GM04504 (cell line): ENCODE measurements at regions not wholly inside any gene's neighbourhood (a gene's known extent, or its start where the extent isn't known, plus 50 kb on each side); places are given as distances from the start of the nearest gene placed in this dataset.

Source experiments
- DNase-seq: peaks from one replicate; pipeline ENCODE4 v3.0.0-alpha.2; 2012; ENCODE audit warnings: low read depth

DNA sequence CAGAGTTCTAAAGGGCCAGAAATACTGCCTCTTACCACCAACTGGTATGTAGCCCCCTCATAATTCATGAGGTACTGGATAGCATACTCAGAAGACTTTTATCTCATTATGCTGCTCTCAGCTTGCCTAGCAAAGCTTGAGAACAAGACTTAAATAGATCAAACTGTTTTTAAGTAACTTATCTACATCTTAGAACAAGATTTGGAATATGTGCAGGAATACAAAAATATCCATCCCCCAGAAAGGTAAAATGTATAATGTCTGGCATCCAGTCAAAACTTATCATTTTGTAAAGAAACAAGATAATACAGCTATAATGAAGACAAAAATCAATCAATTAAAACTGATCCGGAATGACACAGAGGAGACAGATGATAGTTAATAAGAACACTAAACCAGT lies 400.4 kb upstream of the TGFBR2 start:
- no peak for DNase-seq

- no peak for DNase-seq
Observed at GRCh38 chr3:30221619-30222018, 384.8 kb upstream of the TGFBR2 start.

DNA sequence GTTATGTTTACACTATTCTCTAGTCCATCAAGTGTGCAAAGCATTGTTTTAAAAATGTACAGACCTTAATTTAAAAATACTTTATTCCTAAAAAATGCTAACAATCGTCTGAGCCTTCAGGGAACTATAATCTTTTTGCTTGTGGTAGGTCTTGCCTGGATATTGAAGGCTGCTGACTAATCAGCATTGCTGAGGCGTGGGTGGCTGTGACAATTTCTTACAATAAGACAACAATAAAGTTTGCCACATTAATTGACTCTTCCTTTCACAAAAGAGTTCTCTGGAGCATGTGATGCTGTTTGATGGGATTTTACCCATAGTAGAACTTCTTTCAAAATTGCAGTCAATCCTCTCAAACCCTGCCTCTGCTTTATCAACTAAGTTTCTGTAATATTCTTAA lies 384.0 kb upstream of the TGFBR2 start:
- no peak for DNase-seq

GRCh38 chr3:30225021-30225420 lies 381.4 kb upstream of the TGFBR2 start:
- DNase-seq: no peak

DNA sequence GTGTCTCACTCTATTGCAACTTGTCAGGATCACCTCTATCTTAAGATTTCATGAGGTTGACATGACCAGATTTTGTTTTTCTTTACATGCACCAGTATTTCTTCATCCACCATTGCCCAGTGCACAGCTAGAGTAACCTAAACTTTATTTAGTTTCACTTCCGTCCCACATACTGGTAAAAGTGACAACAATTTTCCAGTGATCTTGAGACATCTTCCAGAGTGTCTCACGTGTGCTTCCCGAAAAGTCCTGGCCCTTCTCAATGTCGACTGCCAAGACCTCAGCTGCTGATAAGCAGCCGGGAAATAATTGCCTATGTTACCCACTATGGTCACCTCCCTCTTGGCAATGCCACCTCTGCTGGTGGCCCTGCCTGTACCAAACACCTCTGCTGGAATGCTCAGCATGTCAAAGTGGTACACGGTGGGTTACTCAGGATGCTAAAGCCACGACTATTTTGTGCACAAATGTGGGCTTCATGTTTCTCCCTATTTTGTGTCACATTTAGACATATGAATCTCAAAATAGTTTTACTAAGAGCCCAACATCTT lies 379.7 kb upstream of the TGFBR2 start:
- DNase-seq: no peak

GRCh38 chr3:30227571-30228301 lies 378.7 kb upstream of the TGFBR2 start:
- DNase-seq: peak; percentile 64

GRCh38 chr3:30228302-30228631 lies 378.1 kb upstream of the TGFBR2 start:
- no peak for DNase-seq

DNA sequence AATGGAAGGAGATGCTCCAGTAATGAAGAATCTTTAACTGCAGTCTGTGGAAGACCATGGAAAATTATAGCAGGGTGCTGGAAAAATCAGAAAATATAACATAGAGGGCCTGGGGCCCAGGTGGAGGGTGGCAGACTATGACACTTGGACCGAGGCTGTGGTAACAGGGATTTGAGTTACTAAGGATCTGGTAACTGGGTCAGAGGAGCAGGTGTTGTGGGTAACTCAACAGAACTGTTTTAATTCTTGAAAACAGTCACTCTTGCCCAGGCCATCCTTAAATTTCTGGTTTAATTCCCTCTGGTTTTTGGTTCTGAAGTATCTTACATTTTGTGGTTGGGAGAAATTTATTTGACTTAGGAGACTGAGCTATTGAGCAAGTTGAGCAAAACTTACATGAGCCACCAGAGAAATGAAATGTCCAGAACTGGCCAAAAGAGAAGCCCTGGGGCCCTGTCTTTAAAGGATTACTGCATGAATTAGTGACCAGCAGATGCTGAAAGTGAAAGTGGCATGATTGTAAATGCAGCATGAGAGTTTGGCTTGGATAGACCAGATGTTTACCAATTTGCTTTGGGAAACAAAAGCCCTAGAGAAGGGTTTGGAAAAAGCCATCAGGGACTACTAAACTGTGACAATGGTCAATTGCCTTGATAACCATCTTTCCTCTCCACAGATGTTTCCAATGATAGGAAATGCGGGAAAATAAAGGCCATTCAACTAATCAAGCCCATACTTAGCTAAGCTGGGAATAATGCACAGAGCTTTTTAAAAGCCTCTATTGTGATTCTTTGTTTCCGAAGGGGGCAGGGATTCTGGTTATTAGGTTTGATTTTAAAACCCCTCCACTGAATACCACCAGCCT lies 374.9 kb upstream of the TGFBR2 start:
- DNase-seq: peak; percentile 79

DNA sequence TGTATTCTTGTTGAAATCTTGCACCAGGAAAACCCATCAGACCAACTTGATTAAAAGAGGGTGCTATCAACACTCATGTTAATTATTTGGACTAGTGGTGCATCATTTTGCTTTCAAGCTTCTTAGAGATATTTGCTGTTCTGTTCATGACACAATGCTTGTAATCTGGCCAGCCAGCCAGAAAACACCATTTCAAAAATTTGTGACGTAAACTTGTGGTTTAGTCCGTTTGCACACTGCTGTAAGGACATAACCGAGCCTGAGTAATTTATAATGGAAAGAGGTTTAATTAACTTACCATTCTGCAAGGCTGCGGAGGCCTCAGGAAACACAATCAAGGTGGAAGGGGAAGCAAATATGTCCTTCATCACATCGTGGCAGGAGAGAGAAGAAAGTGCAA lies 374.3 kb upstream of the TGFBR2 start:
- peak; percentile 82 for DNase-seq

- no peak for DNase-seq
Observed at GRCh38 chr3:30233913-30234646, 372.3 kb upstream of the TGFBR2 start.

GRCh38 chr3:30236011-30236410 lies 370.4 kb upstream of the TGFBR2 start:
- no peak for DNase-seq

DNA sequence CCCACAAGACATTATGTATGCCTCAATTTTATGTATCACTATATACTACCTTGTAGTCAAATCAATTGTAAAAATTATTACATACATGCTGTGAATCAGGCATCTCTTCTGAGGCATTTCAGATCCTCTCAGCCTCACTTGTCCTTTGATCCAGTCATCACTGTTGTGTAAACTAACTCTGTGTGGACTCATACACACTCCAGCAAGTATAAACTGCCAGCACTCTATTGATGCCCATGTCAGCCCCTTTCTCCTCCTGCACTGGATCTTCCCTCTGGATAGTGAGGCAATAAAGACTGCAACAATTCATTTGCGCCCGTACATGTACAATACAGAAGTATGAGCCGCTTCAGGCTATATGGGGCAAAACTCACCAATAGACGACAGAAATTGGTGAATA lies 364.7 kb upstream of the TGFBR2 start:
- DNase-seq: no peak

DNA sequence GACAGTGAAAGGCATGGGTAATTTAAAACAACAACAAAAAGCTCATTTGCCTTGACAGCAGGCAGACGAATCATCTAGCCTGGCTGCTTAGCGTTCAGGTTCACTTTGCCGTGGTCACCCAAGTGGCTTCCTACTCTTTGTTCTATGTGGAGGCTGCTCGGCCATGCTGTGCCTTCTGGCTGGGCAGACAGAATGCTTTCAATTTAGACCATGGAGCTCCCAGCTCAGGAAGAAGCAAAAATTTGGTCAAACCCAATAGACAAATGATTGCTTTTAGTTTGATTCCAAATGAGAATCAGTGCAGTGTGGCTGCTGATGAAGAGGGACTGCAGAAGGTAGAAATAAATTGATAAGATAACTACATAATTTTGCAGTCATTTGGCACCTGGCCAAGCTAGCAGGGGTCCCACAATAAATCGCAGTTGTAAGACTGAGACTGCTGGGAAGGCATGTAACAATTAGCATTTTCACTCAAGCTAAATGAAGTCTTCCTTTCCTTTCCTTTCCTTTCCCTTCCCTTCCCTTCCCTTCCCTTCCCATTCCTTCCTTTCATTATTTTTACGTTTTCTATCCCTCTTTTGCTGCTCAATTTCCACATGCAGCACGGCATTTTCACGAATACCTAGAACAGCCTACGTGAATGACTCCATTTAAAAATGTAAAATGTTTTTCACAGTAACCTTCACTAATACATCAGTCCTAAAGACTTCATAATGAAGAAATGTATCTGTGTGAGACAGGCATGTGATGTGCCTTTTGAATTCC lies 360.4 kb upstream of the TGFBR2 start:
- no peak for DNase-seq

DNA sequence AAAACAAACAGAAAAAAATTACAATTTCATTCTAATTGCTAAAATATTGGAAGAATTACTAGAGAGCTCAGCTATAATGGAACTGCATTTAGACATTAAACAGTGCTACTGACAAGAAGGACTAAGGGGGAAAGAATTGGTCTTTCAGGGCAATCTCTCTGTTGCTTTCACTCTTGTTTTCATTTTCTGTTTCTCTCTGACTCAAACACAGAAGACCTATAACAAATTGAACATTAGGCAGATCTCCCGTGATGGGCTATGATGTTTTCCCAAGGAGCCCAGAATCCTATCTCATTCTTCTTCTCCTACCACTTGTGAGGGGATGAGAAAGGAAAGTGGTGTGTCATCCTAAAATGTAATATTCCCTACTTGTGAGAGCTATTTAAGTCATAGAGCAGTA lies 358.0 kb upstream of the TGFBR2 start:
- no peak for DNase-seq

- no peak for DNase-seq
Observed at GRCh38 chr3:30252474-30252873, 353.9 kb upstream of the TGFBR2 start.

GRCh38 chr3:30253832-30254231 lies 352.6 kb upstream of the TGFBR2 start:
- no peak for DNase-seq

- no peak for DNase-seq
Observed at GRCh38 chr3:30256474-30256873, 349.9 kb upstream of the TGFBR2 start.

GRCh38 chr3:30258426-30259392 lies 347.7 kb upstream of the TGFBR2 start:
- DNase-seq: no peak

GRCh38 chr3:30259730-30260129 lies 346.7 kb upstream of the TGFBR2 start:
- DNase-seq: no peak

GRCh38 chr3:30260762-30261161 lies 345.6 kb upstream of the TGFBR2 start:
- no peak for DNase-seq
